ENCODE measurements at regions not wholly inside any gene's neighbourhood (a gene's known extent, or its start where the extent isn't known, plus 50 kb on each side); places are given as distances from the start of the nearest gene placed in this dataset.

- no peak for DNase-seq (ENCODE audit: low read depth)
Measured at GRCh38 chr12:39047539-39048262, 142.3 kb upstream of the CPNE8 start.

DNA sequence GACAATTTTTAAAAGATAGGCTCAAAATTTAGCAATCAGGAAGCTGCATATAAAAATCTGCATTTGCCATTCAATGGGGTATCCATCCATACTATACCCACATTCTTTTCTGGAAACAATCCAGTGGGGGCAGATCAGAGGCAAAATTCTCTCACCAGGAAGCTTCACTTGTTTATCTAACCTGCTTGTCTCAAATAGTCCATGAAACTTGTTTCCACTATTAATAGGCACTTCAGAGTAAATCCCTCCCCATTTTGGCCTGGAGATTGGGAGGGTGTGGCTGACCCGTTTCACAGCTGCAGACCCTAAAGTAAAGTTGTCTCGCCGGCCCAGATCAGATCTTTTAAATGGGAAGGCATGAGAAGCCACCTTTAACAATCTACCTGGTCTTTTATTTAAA, 139.4 kb upstream of the CPNE8 start:
- DNase-seq (ENCODE audit: low read depth): no peak

DNA sequence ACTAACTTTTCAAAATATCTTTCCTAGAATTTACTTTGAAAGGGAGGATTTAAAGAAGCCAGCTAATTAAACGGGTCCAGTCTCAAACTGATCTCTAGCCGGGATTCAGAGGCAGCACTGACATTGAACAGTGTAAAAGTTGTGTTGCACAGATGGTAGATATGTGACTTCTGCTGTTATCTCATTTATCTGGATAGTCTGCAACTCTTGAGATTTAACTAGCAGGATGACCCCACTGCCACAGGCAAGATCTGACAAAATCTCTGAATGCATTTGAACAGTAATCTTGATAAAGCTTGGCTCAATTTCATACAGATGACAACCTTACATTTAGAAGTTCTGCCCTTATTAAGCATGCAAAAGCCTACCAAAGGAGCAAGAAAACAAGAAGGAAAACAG, 138.0 kb upstream of the CPNE8 start:
- DNase-seq (ENCODE audit: low read depth): no peak

GRCh38 chr12:39040275-39040674, 134.9 kb upstream of the CPNE8 start:
- no peak for DNase-seq (ENCODE audit: low read depth)

DNA sequence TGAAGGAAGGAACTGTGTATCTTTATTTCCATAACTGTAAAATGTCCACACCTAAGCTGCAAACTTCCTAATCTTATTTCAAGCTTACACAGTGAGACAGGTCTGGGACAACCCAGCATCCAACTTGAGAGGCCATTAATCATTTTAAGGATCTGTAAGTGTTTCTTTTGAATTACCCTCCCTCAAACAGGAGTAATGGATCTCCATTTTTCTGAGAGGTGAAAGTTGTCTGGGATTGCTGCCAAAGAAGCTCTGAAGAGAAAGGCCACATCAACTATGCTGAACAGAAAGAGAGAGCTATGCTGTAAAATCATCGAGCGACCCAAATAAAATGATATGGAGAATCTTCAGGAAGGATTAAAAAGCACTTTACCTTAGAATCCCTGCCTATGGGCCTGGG, 131.7 kb upstream of the CPNE8 start:
- DNase-seq (ENCODE audit: low read depth): no peak

- no peak for DNase-seq (ENCODE audit: low read depth)
Measured at GRCh38 chr12:39036105-39036504, 130.7 kb upstream of the CPNE8 start.

DNA sequence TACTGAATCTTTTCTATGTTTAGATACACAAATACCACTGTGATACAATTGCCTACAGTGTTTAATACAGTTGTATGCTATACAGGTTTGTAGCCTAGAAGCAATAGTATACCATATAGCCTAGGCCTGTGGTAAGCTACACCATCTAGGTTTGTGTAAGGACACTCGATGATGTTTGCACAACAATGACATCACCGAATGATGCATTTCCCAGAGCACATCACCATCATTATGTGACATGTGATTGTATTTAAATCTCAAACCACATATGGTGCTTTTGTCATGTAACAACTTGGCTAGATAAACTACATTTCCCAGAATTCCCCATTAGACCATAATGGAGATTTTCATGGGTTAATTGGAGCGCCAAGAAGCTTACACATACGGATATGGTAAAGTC, 128.4 kb upstream of the CPNE8 start:
- no peak for DNase-seq (ENCODE audit: low read depth)

- no peak for DNase-seq (ENCODE audit: low read depth)
Measured at GRCh38 chr12:39032448-39032847, 127.1 kb upstream of the CPNE8 start.

DNA sequence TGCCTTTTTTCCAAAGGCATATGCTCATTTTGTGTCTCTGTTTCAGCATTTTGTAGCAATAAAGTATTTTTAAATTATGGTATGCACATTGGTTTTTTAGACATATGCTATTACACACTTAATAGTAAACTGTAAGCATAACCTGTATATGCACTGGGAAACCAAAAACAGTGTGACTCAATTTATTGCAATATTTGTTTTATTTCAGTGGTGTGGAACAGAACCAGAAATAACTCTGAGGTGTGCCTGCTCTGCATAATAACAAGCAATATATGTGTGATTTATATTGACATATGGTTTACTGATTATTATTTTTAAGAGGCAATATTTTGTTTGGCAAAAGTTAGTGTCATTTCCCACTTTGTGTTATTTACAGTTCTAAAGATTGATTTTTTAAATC, 126.6 kb upstream of the CPNE8 start:
- no peak for DNase-seq (ENCODE audit: low read depth)

GRCh38 chr12:39028382-39028781, 123.0 kb upstream of the CPNE8 start:
- DNase-seq (ENCODE audit: low read depth): no peak

DNA sequence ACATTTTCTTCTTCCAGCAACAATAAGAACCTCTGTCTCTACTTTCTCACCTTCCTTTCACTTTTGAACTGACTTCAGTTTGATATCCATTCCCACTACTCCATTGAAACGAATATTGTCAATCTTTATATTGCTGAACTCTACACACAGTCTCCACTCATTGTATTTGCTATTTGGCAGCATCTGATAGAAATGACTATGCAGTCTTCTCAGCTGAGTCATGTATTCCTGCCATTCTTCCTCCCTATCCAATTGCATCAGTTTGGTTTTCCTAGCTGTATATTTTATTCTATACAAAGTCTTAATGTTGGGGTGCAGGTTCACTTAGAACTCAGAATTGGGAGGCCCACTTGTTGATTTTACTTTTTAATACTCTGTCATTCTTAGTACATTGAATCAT, 107.5 kb upstream of the CPNE8 start:
- no peak for DNase-seq (ENCODE audit: low read depth)

GRCh38 chr12:39011166-39011565, 105.8 kb upstream of the CPNE8 start:
- DNase-seq (ENCODE audit: low read depth): no peak

- no peak for DNase-seq (ENCODE audit: low read depth)
Measured at GRCh38 chr12:39010406-39010805, 105.0 kb upstream of the CPNE8 start.

DNA sequence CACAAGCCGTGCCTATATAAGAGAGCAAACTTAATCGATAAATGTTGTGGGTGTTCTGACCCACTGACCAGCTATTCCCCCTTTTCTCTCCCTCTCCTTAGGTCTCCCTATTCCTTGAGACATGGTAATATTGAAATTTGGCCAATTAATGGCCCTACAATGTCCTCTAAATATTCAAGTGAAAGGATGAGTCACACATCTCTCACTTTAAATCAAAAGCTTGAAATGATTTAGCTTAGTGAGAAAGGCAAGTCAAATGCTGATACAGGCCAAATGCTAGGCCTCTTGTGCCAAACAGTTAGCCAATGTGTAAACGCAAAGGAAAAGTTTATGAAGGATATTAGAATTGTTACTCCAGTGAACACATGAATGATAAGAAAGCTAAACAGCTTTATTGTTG, 102.2 kb upstream of the CPNE8 start:
- no peak for DNase-seq (ENCODE audit: low read depth)

DNA sequence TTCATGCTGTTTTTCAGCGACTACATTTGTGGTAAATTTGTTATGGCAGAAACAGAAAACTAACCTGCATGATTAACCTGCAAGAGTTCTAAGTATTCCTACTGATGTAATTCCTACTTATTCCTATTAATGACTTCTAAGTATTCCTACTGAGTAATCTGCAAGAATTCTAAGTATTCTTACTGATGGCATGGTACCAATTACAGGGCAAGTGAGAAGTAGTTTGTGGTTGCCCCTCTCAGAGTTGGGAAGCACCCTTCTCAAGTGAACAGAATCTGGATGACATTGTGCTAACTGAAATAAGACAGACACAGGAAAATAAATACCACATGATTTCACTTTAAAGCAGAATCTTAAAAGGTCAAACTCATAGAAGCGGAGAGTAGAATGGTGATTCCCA, 100.9 kb upstream of the CPNE8 start:
- no peak for DNase-seq (ENCODE audit: low read depth)

- DNase-seq (ENCODE audit: low read depth): no peak
Measured at GRCh38 chr12:39005671-39006070, 100.3 kb upstream of the CPNE8 start.

- no peak for DNase-seq (ENCODE audit: low read depth)
Measured at GRCh38 chr12:39003541-39004155, 98.3 kb upstream of the CPNE8 start.

DNA sequence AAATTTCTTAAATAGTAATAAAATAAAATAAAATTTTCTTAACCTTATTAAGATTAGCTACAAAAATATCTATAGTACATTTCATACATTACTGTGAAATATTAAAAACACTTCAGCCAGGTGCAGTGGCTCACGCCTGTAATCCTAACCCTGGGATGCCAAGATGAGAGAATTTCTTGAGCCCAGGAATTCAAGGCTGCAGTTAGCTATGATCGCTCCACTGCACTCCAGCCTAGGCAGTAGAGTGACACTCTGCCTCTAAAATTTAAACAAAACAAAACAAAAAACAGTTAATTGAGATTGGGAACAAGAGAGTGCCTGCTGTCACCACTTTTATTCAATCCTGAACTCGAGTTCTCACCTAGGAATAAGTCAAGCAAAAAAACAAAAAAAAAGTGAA, 95.0 kb upstream of the CPNE8 start:
- no peak for DNase-seq (ENCODE audit: low read depth)

GRCh38 chr12:38998887-38999482, 93.6 kb upstream of the CPNE8 start:
- DNase-seq (ENCODE audit: low read depth): no peak

DNA sequence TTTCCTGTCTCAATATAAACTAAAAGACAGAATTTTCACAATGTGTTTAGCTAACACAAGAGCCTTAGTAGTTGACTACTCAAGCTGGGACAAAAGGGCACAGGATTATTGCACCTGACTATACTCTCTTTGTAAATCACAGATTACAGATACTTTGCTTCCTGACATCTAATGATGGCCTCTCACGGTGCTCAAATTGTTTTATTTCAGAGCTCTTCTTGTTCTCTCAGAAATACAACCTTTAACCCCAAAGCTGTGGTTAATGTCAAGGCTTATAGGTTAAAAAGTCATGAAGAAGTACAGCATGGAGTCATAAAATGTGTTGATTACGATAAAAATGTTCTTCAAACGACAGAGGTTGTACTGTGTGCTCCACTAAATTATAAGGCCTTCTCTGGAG, 89.9 kb upstream of the CPNE8 start:
- DNase-seq (ENCODE audit: low read depth): no peak

DNA sequence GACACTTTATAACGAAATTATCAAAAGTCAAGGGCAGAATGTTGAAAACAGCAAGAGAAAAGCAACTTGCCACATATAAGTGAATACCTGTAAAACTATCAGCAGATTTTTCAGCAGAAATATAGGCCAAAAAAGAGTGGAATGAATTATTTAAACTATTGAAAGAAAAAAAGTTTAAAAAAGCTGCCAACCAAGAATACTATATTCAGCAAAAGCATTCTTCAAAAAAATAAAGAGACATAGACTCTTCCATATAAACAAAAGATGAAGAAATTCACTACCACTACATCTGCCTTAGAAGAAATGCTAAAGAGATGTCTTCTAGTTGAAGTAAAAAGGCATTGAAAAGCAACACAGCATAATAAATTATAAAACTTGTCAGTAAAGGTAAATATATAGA, 80.6 kb upstream of the CPNE8 start:
- DNase-seq (ENCODE audit: low read depth): no peak

GRCh38 chr12:38984388-38984787, 79.0 kb upstream of the CPNE8 start:
- no peak for DNase-seq (ENCODE audit: low read depth)

- DNase-seq (ENCODE audit: low read depth): no peak
Measured at GRCh38 chr12:38983117-38983571, 77.8 kb upstream of the CPNE8 start.

- DNase-seq (ENCODE audit: low read depth): no peak
Measured at GRCh38 chr12:38977132-38977531, 71.7 kb upstream of the CPNE8 start.
